ENCODE measurements at regions not wholly inside any gene's neighbourhood (a gene's known extent, or its start where the extent isn't known, plus 50 kb on each side); places are given as distances from the start of the nearest gene placed in this dataset.

DNA sequence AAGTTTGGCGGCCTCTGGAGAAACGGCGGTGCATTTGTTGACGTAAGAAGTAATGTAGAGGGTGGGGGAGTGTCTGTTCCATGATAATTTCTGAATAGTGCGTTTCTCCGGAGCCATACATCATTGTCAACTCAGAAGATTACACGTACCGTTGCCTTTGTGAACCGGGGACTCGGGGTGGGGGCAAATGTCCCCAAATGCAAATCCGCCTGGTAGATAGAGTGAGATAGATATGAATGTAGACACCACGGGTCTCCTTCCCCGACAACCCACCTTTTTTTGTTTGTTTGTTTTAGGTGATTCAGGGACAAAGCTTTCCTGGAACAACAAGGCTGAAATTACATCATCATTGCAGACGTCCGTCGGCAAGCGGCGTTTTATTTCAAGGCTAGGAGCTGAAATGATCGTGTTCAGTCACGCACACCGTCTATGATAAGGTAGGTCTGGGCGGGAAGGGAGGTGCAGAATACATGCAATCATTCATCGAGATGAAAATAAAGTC is 96.0 kb upstream of the PPP2R3B start (continued):
- TF ChIP-seq, protein P1, sequence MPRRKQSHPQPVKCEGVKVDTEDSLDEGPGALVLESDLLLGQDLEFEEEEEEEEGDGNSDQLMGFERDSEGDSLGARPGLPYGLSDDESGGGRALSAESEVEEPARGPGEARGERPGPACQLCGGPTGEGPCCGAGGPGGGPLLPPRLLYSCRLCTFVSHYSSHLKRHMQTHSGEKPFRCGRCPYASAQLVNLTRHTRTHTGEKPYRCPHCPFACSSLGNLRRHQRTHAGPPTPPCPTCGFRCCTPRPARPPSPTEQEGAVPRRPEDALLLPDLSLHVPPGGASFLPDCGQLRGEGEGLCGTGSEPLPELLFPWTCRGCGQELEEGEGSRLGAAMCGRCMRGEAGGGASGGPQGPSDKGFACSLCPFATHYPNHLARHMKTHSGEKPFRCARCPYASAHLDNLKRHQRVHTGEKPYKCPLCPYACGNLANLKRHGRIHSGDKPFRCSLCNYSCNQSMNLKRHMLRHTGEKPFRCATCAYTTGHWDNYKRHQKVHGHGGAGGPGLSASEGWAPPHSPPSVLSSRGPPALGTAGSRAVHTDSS (tag by site-specific recombination; IDR thresholded peaks at IDR 0.05), result no peak; the same call in 1 of the 2 replicates
- TF ChIP-seq ZNF48 (tag by site-specific recombination; IDR thresholded peaks at IDR 0.05) (no peak), ZNF596 (tag by site-specific recombination; IDR thresholded peaks at IDR 0.05) (no peak; the same call in 1 of the 2 replicates), ZNF311 (tag by site-specific recombination; IDR thresholded peaks at IDR 0.05; ENCODE audit: borderline replicate concordance) (no peak), ZXDB (tag by site-specific recombination; IDR thresholded peaks at IDR 0.05) (peak; percentile 94), ZNF561 (tag by site-specific recombination; IDR thresholded peaks at IDR 0.05; ENCODE audit: borderline replicate concordance) (0 out of 2 replicates have a peak, but pooled peaks have one; percentile 49), ZNF146 (tag by site-specific recombination; IDR thresholded peaks at IDR 0.05) (no peak), GLIS1 (tag by site-specific recombination; IDR thresholded peaks at IDR 0.05) (no peak), ZNF707 (tag by site-specific recombination; IDR thresholded peaks at IDR 0.05) (no peak), ZNF341 (tag by site-specific recombination; IDR thresholded peaks at IDR 0.05; ENCODE audit: low read depth) (peak; percentile 49), SP3 (tag by site-specific recombination; IDR thresholded peaks at IDR 0.05) (no peak), ZBTB48 (tag by site-specific recombination; IDR thresholded peaks at IDR 0.05) (0 out of 2 replicates have a peak, but pooled peaks have one; percentile 10), ZNF518A (tag by site-specific recombination; conservative IDR thresholded peaks at IDR 0.05; ENCODE audit: low read depth) (no peak), ZFP41 (tag by site-specific recombination; IDR thresholded peaks at IDR 0.05; ENCODE audit: borderline replicate concordance) (no peak), ZNF174 (tag by site-specific recombination; IDR thresholded peaks at IDR 0.05) (no peak), ZFP69B (tag by site-specific recombination; IDR thresholded peaks at IDR 0.05) (peak; percentile 49; the same call in 1 of the 2 replicates), ZNF747 (tag by site-specific recombination; IDR thresholded peaks at IDR 0.05) (no peak), SETDB1 (IDR thresholded peaks at IDR 0.05; ENCODE audit: insufficient read length, low read length) (no peak), ZSCAN30 (tag by site-specific recombination; IDR thresholded peaks at IDR 0.05) (no peak), ZNF791 (tag by site-specific recombination; IDR thresholded peaks at IDR 0.05) (no peak), ZNF362 (tag by site-specific recombination; IDR thresholded peaks at IDR 0.05) (0 out of 2 replicates have a peak, but pooled peaks have one; percentile 15), AEBP2 (tag by site-specific recombination; IDR thresholded peaks at IDR 0.05; ENCODE audit: borderline replicate concordance) (no peak), IKZF3 (tag by site-specific recombination; IDR thresholded peaks at IDR 0.05) (peak; percentile 93), ZNF221 (tag by site-specific recombination; IDR thresholded peaks at IDR 0.05; ENCODE audit: borderline replicate concordance) (no peak), MEIS1 (CRISPR knock-in tag; IDR thresholded peaks at IDR 0.05; ENCODE audit: borderline replicate concordance) (no peak), ZNF133 (tag by site-specific recombination; IDR thresholded peaks at IDR 0.05) (no peak)
- TF ChIP-seq, protein P2, sequence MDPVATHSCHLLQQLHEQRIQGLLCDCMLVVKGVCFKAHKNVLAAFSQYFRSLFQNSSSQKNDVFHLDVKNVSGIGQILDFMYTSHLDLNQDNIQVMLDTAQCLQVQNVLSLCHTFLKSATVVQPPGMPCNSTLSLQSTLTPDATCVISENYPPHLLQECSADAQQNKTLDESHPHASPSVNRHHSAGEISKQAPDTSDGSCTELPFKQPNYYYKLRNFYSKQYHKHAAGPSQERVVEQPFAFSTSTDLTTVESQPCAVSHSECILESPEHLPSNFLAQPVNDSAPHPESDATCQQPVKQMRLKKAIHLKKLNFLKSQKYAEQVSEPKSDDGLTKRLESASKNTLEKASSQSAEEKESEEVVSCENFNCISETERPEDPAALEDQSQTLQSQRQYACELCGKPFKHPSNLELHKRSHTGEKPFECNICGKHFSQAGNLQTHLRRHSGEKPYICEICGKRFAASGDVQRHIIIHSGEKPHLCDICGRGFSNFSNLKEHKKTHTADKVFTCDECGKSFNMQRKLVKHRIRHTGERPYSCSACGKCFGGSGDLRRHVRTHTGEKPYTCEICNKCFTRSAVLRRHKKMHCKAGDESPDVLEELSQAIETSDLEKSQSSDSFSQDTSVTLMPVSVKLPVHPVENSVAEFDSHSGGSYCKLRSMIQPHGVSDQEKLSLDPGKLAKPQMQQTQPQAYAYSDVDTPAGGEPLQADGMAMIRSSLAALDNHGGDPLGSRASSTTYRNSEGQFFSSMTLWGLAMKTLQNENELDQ (tag by site-specific recombination; IDR thresholded peaks at IDR 0.05; ENCODE audit: low read depth), result no peak

Data from HEK293 (cell line).